GM21717 (cell line): ENCODE measurements at regions not wholly inside any gene's neighbourhood (a gene's known extent, or its start where the extent isn't known, plus 50 kb on each side); places are given as distances from the start of the nearest gene placed in this dataset.

Experiments
- ATAC-seq: cut with Tn5 transposase; IDR thresholded peaks from one replicate; pipeline ENCODE4 v1.9.1; 2021; ENCODE audit warnings: mild to moderate bottlenecking, moderate library complexity; ENCODE audit not compliant: unreplicated experiment

DNA sequence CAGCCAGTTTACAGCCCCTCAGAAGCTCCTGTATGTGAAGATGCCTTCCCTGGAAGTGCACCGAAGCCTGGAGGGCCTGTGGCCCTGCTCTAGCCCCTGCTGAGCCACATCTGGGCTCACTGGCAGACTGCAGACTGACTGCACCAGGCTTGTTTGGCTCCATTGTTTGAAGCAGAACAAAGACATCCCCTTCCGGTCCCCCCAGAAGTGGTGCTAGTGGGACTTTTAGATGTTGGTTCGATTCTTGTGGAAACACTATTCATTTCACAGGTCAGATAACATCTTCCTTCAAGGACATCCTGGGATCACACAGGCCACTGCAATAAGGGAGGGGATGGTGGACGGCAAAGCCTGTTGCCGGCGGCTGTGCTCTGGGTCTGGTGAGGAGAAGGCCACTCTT is 57.8 kb upstream of the CBLN2 start:
- no peak for ATAC-seq

GRCh38 chr18:72601481-72601880 is 57.3 kb upstream of the CBLN2 start:
- ATAC-seq: no peak
